Right atrium auricular region (tissue), 2 donors: ENCODE measurements at regions not wholly inside any gene's neighbourhood (a gene's known extent, or its start where the extent isn't known, plus 50 kb on each side); places are given as distances from the start of the nearest gene placed in this dataset.

Experiments
- DNase-seq: peaks from one replicate; pipeline ENCODE4 v3.0.0-alpha.2; 2019; ENCODE audit warnings: low spot score
- H3K27ac ChIP-seq, 2 donors: fragments of 200-600 bp; sonication (generic); 1 replicate in 1 of 2; 2 replicates in 1 of 2; pipeline ENCODE4 v1.5.1; 2016 to 2019
- H3K27me3 ChIP-seq, 2 donors: fragments of 200-600 bp; sonication (generic); one replicate each; pipeline versions ENCODE4 v1.5.1 to v1.6.0; 2017 to 2019
- H3K36me3 ChIP-seq: fragments of 200-600 bp; sonication (generic); one replicate; pipeline ENCODE4 v1.5.1; 2016
- H3K4me1 ChIP-seq, 2 donors: fragments of 200-600 bp; sonication (generic); one replicate each; pipeline versions ENCODE4 v1.5.1 to v1.6.0; 2017 to 2019
- H3K4me3 ChIP-seq, 2 donors: fragments of 200-600 bp; sonication (generic); 1 replicate in 1 of 2; 2 replicates in 1 of 2; pipeline ENCODE4 v1.5.1; 2017 to 2019; ENCODE audit warnings: mild to moderate bottlenecking in 1 of 2, moderate library complexity in 1 of 2
- H3K9me3 ChIP-seq, 2 donors: fragments of 200-600 bp; sonication (generic); one replicate each; pipeline ENCODE4 v1.5.1; 2019
- CTCF ChIP-seq, 2 donors: fragments of 200-600 bp; sonication (generic); IDR thresholded peaks; one replicate each; pipeline ENCODE4 v1.5.1; 2019; ENCODE audit warnings: antibody characterized with exemption in 2 of 2

- H3K27ac ChIP-seq = no peak overlapping the region
- TF ChIP-seq CTCF (IDR thresholded peaks at IDR 0.05) = no peak
- H3K9me3 ChIP-seq = no peaks in the 10 kb centered on the region
- no peaks in the 10 kb centered on the region for H3K36me3 ChIP-seq
- H3K27me3 ChIP-seq = no peaks in the 10 kb centered on the region
- no peak overlapping the region for H3K4me3 ChIP-seq
- H3K4me1 ChIP-seq = peaks cover 0 to 43% of the 10 kb centered on the region in 2 donors
- no peak for DNase-seq
Measured at GRCh38 chr22:46039535-46039934, 62.6 kb upstream of the WNT7B start.

- Histone ChIP-seq H3K27ac (peak overlapping the region in 1 of 2 donors; percentile 13), H3K36me3 (no peaks in the 10 kb centered on the region), H3K9me3 (no peaks in the 10 kb centered on the region), H3K4me1 (peaks cover 0 to 43% of the 10 kb centered on the region in 2 donors), H3K27me3 (no peaks in the 10 kb centered on the region), H3K4me3 (no peak overlapping the region)
- no peak for TF ChIP-seq CTCF (IDR thresholded peaks at IDR 0.05)
- DNase-seq = no peak
Measured at GRCh38 chr22:46040471-46041465, 63.8 kb upstream of the WNT7B start.

- Histone ChIP-seq H3K27me3 (no peaks in the 10 kb centered on the region), H3K27ac (peak overlapping the region in 1 of 2 donors; percentile 28), H3K36me3 (no peaks in the 10 kb centered on the region), H3K9me3 (no peaks in the 10 kb centered on the region), H3K4me3 (no peak overlapping the region), H3K4me1 (peaks cover 0 to 46% of the 10 kb centered on the region in 2 donors)
- no peak for TF ChIP-seq CTCF (IDR thresholded peaks at IDR 0.05)
- DNase-seq = no peak
Measured at GRCh38 chr22:46041642-46042041, 64.7 kb upstream of the WNT7B start.

GRCh38 chr22:46042786-46043185, 65.8 kb upstream of the WNT7B start:
- Histone ChIP-seq H3K27ac (peak overlapping the region; percentile 93 to 95), H3K4me3 (no peak overlapping the region), H3K36me3 (no peaks in the 10 kb centered on the region), H3K4me1 (peaks cover 0 to 50% of the 10 kb centered on the region in 2 donors), H3K9me3 (no peaks in the 10 kb centered on the region), H3K27me3 (no peaks in the 10 kb centered on the region)
- no peak for TF ChIP-seq CTCF (IDR thresholded peaks at IDR 0.05)
- no peak for DNase-seq

GRCh38 chr22:46043339-46043738, 66.4 kb upstream of the WNT7B start:
- TF ChIP-seq CTCF (IDR thresholded peaks at IDR 0.05) = no peak
- H3K4me3 ChIP-seq = peak overlapping the region; percentile 43 to 63
- no peaks in the 10 kb centered on the region for H3K9me3 ChIP-seq
- peaks cover 0 to 56% of the 10 kb centered on the region in 2 donors for H3K4me1 ChIP-seq
- H3K27ac ChIP-seq = peak overlapping the region; percentile 93 to 95
- no peaks in the 10 kb centered on the region for H3K27me3 ChIP-seq
- H3K36me3 ChIP-seq = no peaks in the 10 kb centered on the region
- DNase-seq = no peak
